DMS53 treated with DMSO at 0.1 percent for 48 hours (cell line): ENCODE measurements at regions not wholly inside any gene's neighbourhood (a gene's known extent, or its start where the extent isn't known, plus 50 kb on each side); places are given as distances from the start of the nearest gene placed in this dataset.
A peak's percentile ranks its signal among the peaks of the same experiment; 100 is the strongest.

Experiments
- DNase-seq: peaks from one replicate; lab custom pipeline; 2025; ENCODE audit not compliant: unreplicated experiment; lab: John Stamatoyannopoulos, UW

DNA sequence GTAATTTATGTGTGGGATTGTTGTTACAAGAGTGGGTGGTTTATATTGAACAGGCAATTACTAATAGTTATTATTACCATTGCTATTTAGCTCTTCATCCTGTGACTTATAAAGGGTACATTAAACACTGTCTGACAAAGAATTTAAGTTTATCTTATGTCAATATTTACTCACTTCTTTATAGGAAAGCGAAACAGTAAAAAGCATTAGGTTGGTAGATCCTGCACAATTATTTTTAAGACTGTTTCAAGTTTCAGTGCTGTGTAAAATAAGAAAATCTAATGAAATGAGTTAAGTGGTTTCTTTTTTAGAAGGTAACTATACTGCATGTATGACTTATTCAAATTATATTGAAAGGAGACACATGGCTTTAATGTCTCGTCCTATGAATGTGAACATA lies 135.8 kb upstream of the MAP3K7 start:
- peak; percentile 9 for DNase-seq

GRCh38 chr6:90720404-90720803 lies 133.5 kb upstream of the MAP3K7 start:
- no peak for DNase-seq

DNA sequence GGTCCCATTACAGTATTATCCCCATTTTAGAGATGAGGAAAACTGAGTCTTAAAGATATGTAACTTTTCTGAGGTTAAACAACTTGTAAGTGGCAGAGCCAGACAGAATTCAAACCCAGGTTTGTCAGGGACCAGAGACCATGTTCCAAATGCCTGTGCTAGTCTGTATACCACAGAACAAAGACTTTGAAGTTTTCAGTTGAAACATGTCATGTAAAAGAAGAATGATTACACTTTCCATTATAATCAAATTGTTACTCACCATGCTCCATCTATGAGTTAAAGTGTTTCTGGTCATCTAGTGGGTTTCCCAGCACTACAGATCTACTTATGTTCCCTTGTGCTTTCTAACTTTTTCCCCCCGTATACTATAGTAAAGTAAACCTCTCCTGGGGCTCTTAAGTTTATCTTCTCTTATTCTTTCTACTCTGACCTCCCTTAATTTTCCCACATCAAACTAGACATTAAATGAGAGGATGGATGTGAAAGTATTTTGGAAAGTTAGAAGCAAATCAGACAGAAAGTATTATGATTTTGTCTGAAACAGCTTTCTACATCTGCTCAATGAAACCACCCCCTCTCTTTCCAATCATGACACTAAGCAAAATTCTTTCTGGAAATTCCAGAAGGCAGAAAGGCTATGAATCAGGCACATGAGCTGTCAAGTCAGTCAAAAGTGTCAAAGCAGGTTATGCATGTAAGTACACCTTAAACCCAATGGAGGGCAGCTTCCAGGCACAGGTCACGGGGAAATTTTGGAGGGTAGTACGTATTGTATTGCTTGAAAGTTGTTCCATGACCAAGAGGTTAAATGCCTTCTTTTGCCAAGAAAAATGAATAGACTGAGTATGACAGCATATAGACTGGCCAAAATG lies 132.7 kb upstream of the MAP3K7 start:
- no peak for DNase-seq

DNA sequence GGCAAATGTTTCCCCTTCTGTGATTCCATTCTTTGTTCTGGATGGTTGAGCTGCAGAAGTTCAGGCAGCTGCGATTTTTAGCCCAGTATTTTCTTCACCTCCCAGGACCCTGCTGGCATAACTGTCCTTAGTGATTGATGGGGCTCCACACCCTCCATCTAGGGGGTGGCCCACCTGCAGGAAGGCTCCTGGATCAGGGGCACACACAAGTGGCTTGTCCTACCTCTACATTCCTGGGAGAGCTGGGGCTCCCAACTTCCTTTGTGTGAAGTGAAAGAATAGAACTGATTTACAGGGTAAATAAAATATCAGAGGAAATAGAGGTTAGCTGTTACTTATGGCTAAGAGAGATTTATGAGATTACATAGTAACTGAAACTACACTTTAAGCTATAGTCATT lies 129.5 kb upstream of the MAP3K7 start:
- no peak for DNase-seq

GRCh38 chr6:90715093-90715655 lies 128.3 kb upstream of the MAP3K7 start:
- no peak for DNase-seq

- no peak for DNase-seq
Observed at GRCh38 chr6:90714319-90714718, 127.4 kb upstream of the MAP3K7 start.

- DNase-seq: no peak
Observed at GRCh38 chr6:90712114-90712513, 125.2 kb upstream of the MAP3K7 start.

DNA sequence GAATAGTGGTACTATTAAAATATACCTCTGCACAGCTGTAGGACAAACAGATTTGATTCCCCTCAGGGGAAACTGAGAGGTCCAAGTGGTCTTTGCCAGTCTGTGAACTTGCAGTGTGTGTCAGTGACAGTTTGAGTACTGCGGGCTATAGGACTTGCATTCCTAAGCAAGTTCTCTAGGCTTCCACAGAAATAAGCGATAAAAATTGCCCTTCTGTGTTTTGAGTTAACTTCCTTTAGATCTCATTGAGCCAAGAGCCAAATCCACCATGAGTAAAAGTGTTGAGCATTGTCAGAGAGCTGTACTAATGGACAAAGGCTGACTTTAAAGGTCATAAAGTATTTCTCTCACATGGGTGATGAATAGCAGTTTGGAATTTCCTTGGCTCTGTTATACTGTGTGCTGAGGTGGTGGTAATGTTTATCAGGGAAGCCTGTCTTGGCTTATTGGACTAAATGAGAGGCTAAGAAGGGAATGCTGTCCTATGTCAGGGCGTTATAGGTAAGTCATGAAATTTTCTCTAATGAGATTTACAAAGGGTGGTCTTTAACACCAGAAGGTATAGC lies 122.6 kb upstream of the MAP3K7 start:
- DNase-seq: no peak

DNA sequence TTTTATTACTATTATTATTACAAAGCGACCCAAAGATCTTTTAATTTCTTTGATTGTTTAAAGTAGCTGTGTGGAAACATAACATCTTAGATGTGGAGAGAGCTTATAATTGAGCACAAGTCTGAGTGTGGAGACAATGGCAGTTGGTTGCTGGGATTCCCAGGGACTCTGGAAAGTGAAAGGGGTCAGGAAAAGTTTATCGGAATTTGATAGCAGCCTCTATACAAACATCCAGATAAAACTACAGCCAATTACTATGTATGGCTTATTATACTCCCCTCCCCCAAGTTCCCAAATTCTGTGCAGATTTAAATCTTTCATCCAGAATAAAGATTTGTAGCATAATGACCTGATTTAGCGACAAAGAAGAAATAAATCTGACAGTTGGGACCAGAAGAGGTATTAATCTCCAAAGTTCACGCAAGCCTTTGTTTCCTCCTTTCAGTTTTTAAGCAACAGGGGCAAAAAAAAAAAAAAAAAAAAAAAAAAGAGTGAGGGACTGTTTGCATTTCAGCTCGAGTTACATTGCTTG lies 121.4 kb upstream of the MAP3K7 start:
- DNase-seq: no peak

DNA sequence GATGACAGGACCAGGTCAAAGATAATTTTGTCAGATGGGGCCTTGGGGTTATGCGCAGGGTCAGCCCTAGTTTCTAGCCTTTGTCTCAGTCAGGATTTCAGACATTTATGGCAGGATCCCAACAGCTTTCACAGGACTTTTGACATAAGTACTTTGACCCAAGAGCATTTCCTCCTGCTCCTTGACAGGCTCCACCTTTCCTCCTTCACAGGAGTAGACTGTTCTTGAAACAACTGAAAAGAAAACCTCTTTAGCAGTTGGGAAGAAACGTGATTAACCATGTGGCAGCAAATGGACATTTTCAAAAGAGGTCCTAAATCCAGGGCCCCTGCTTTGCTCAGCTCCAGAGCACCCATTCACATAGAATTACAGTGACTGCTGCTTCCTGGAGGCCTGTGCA lies 120.4 kb upstream of the MAP3K7 start:
- no peak for DNase-seq

GRCh38 chr6:90703336-90703735 lies 116.5 kb upstream of the MAP3K7 start:
- DNase-seq: no peak

GRCh38 chr6:90701926-90702325 lies 115.1 kb upstream of the MAP3K7 start:
- DNase-seq: no peak

- DNase-seq: peak; percentile 54
Observed at GRCh38 chr6:90701146-90701781, 114.4 kb upstream of the MAP3K7 start.

- DNase-seq: no peak
Observed at GRCh38 chr6:90695316-90695715, 108.4 kb upstream of the MAP3K7 start.

DNA sequence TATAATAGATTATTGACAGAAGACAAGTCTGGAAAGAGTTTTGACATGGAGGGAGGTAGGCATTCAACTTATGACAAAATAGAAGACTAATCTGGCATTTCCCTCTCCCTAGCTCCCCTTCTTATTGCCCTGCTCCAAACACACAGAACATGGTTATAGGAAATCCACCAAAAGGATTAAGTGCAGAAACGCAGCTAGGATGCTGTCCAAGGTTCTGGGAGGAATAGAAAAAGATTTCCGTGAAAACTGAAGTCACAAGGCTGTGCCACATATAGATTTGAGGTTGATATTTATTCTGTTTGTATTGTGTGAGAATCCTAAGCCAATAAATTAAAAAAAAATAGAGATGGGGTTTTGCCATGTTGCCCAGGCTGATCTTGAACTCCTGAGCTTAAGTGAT lies 107.9 kb upstream of the MAP3K7 start:
- DNase-seq: no peak

DNA sequence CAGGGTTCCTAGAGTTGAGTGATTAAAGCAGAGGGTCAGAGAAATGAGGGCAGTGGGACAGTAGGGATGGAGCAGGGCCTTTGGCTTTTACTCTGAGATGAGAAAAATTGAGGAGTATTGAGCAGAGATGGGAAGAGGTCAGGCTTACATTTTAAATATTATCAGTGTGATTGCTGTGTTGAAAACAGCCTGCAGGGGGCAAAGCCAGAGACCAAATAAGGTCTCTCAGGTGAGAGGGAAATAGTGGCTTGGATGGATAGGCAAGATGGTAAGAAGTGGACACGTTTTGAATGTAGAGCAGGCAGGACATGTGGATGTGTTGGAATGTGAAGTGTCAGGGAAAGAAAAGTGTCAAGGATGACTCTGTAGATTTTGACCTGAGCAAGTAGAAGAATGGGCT lies 105.0 kb upstream of the MAP3K7 start:
- DNase-seq: no peak

- no peak for DNase-seq
Observed at GRCh38 chr6:90689172-90689571, 102.3 kb upstream of the MAP3K7 start.

- no peak for DNase-seq
Observed at GRCh38 chr6:90687775-90688380, 101.0 kb upstream of the MAP3K7 start.

DNA sequence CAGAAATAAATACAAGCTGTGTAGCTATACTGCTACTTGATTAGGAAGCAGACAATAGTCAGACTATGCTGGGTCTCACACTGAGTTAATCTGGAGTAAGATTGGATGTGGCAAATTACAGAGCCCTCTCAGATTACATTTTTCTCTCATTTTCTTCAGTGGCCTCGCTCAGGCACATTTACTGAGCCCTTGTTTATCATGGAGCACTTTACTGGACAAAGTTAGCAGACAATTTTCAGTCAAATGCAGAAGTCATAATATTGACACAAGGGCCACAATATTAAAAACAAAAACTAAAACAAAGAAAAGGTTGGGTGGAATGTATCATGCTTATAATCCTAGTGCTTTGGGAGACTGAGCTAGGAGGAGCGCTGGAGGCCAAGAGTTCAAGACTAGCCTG lies 95.0 kb upstream of the MAP3K7 start:
- no peak for DNase-seq

DNA sequence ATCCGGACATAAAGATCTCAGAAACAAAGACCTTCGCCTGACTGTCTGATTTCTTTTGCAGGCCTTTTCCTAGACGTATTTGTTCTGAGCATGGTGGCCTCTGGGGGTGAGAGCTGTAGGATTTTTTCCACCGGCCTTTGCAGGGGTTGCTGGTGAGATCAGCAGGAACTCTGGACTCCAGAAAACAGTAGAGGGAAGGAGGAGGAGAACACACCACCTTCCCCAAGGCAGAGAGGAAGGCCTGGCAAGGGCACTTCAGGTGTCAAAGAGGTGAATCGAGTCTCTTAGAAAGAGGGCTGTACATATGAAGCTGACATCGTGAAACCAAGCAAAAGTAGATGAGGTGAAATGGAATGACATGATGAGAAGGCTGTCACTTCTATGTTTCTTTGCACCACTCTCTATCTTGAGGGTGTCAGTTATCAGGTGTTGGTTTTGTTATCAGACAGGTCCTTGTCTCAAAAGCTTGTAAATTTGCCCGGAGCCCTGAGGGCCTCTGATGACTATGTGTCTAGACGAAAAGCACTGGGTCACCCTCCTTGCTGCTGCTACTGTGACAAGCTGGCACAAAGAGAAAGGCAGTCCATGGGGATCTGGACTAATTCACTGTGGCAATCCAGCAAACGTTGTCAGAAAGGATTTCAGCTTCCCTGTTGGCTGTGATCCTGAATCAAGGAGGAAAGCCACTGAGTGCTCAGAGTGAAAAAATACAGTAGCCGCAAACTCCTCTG lies 91.3 kb upstream of the MAP3K7 start:
- DNase-seq: no peak

DNA sequence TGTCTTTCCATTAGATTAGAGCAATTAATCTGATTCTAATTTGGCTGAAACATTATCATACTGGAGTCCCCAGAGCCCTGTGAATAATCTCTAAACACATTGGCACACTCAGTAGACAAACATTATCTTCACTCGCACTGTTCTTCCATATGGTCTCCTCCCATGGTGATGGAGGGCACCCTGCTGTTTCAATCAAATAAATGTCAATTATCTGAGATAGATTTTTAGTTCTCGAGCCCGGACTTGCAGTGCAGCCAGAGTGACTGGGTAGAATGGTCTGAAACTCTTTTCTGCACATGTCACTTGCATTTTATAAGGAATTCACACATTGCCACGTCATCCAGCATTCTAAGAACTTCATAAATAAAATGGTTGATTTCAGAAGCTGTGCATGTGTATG lies 90.6 kb upstream of the MAP3K7 start:
- DNase-seq: no peak
